Stomach (tissue), 4 donors: ENCODE measurements at regions not wholly inside any gene's neighbourhood (a gene's known extent, or its start where the extent isn't known, plus 50 kb on each side); places are given as distances from the start of the nearest gene placed in this dataset.

Experiments
- POLR2A ChIP-seq, 4 donors: fragments of 450-650 bp; IDR thresholded peaks; one replicate each; pipeline ENCODE4 v1.6.1; 2016; ENCODE audit warnings: antibody characterized with exemption in 4 of 4, control low read depth in 2 of 4, mild to moderate bottlenecking in 1 of 4, moderate library complexity in 1 of 4
- TF ChIP-seq, protein P1 (sequence below), 7 experiments: fragments of 450-650 bp in 4 of 7; fragments of 200-600 bp in 3 of 7; sonication (generic) in 3 of 7; IDR thresholded peaks; one replicate each; pipeline ENCODE4 v1.5.1; 2016 to 2019; ENCODE audit warnings: antibody characterized with exemption in 7 of 7, control low read depth in 2 of 7, mild to moderate bottlenecking in 1 of 7

DNA sequence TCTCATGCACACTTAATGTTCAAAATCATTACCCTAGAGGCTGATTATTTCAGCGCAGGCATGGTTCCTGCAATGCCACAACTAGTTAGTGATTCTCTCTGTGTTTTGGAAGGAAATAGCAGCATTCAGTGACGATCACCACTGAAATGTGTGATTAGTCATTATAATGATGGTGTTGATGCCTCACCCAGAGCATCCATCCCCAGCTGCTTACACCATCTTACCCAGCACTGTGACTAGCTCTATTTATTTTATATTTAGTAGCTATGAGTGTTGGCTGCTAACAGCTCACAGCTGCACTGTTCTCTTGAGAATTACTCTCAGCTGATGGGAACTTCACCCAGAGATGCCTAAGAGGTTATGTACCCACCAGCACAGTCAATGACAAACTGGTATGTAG, 60.5 kb upstream of the TSPAN7 start:
- TF ChIP-seq, protein P1, sequence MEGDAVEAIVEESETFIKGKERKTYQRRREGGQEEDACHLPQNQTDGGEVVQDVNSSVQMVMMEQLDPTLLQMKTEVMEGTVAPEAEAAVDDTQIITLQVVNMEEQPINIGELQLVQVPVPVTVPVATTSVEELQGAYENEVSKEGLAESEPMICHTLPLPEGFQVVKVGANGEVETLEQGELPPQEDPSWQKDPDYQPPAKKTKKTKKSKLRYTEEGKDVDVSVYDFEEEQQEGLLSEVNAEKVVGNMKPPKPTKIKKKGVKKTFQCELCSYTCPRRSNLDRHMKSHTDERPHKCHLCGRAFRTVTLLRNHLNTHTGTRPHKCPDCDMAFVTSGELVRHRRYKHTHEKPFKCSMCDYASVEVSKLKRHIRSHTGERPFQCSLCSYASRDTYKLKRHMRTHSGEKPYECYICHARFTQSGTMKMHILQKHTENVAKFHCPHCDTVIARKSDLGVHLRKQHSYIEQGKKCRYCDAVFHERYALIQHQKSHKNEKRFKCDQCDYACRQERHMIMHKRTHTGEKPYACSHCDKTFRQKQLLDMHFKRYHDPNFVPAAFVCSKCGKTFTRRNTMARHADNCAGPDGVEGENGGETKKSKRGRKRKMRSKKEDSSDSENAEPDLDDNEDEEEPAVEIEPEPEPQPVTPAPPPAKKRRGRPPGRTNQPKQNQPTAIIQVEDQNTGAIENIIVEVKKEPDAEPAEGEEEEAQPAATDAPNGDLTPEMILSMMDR (IDR thresholded peaks at IDR 0.05): no peak
- no peak for TF ChIP-seq POLR2A (IDR thresholded peaks at IDR 0.05)
